H9 (cell line): ENCODE measurements at regions not wholly inside any gene's neighbourhood (a gene's known extent, or its start where the extent isn't known, plus 50 kb on each side); places are given as distances from the start of the nearest gene placed in this dataset.

Source experiments
- DNase-seq: peaks from one replicate; pipeline ENCODE4 v3.0.0-alpha.2; 2017
- H2AFZ ChIP-seq: one replicate; pipeline ENCODE4 v1.6.1; 2013; ENCODE audit warnings: mild to moderate bottlenecking, low read length, control low read depth, moderate library complexity
- H2AK5ac ChIP-seq: 2 replicates; pipeline ENCODE4 v1.6.1; 2013; ENCODE audit warnings: low read length, control low read depth, mixed read lengths; ENCODE audit not compliant: insufficient read length
- H2BK120ac ChIP-seq: one replicate; pipeline ENCODE4 v1.6.1; 2013; ENCODE audit warnings: low read depth, mild to moderate bottlenecking, low read length, control low read depth, inconsistent platforms; ENCODE audit not compliant: poor library complexity, severe bottlenecking
- H2BK12ac ChIP-seq: 2 replicates; pipeline ENCODE4 v1.6.1; 2013; ENCODE audit warnings: low read length, control low read depth, mixed read lengths, low read depth; ENCODE audit not compliant: insufficient read length
- H2BK15ac ChIP-seq: 2 replicates; pipeline ENCODE4 v1.6.1; 2013; ENCODE audit warnings: low read depth, low read length, control low read depth
- H2BK20ac ChIP-seq: one replicate; pipeline ENCODE4 v1.6.1; 2013; ENCODE audit warnings: low read depth, mild to moderate bottlenecking, low read length, control low read depth, inconsistent platforms; ENCODE audit not compliant: poor library complexity, severe bottlenecking
- H2BK5ac ChIP-seq: 2 replicates; pipeline ENCODE4 v1.6.1; 2013; ENCODE audit warnings: low read length, control low read depth, mixed read lengths; ENCODE audit not compliant: insufficient read length
- H3K14ac ChIP-seq: 2 replicates; pipeline ENCODE4 v1.6.1; 2013; ENCODE audit warnings: low read length, control low read depth; ENCODE audit not compliant: insufficient read depth
- H3K18ac ChIP-seq: 2 replicates; pipeline ENCODE4 v1.6.1; 2013; ENCODE audit warnings: low read depth, mild to moderate bottlenecking, mixed read lengths, low read length, control low read depth; ENCODE audit not compliant: insufficient read length
- H3K23ac ChIP-seq: 2 replicates; pipeline ENCODE4 v1.6.1; 2013; ENCODE audit warnings: low read length, control low read depth, mixed read lengths, low read depth; ENCODE audit not compliant: insufficient read length
- H3K23me2 ChIP-seq: 2 replicates; pipeline ENCODE4 v1.6.1; 2013; ENCODE audit warnings: low read depth, mild to moderate bottlenecking, mixed read lengths, low read length, control low read depth; ENCODE audit not compliant: insufficient read length, poor library complexity, severe bottlenecking
- H3K27ac ChIP-seq: 2 replicates; pipeline ENCODE4 v1.5.1; 2013; ENCODE audit warnings: low read length, control low read depth, mixed read lengths, low read depth; ENCODE audit not compliant: insufficient read length
- H3K27me3 ChIP-seq: 2 replicates; pipeline ENCODE4 v1.6.1; 2013; ENCODE audit warnings: low read length, control low read depth, inconsistent platforms; ENCODE audit not compliant: insufficient read depth
- H3K4ac ChIP-seq: 2 replicates; pipeline ENCODE4 v1.6.1; 2013; ENCODE audit warnings: low read depth, mild to moderate bottlenecking, control low read depth, inconsistent platforms, low read length, moderate library complexity
- H3K4me1 ChIP-seq: 2 replicates; pipeline ENCODE4 v1.6.1; 2013; ENCODE audit warnings: low read length, control low read depth, inconsistent platforms; ENCODE audit not compliant: insufficient read depth
- H3K4me2 ChIP-seq: 2 replicates; pipeline ENCODE4 v1.6.1; 2013; ENCODE audit warnings: low read length, control low read depth, mixed read lengths; ENCODE audit not compliant: insufficient read length, insufficient read depth
- H3K56ac ChIP-seq: 2 replicates; pipeline ENCODE4 v1.6.1; 2013; ENCODE audit warnings: low read depth, mild to moderate bottlenecking, mixed read lengths, low read length, control low read depth; ENCODE audit not compliant: insufficient read length
- H3K79me1 ChIP-seq: 2 replicates; pipeline ENCODE4 v1.6.1; 2013; ENCODE audit warnings: low read depth, mild to moderate bottlenecking, moderate library complexity, low read length, control low read depth, inconsistent platforms; ENCODE audit not compliant: insufficient read depth, poor library complexity, severe bottlenecking
- H3K79me2 ChIP-seq: 2 replicates; pipeline ENCODE4 v1.6.1; 2013; ENCODE audit warnings: low read length, control low read depth, inconsistent platforms; ENCODE audit not compliant: insufficient read depth
- H3K9ac ChIP-seq: 2 replicates; pipeline ENCODE4 v1.6.1; 2013; ENCODE audit warnings: low read length, control low read depth, mixed read lengths; ENCODE audit not compliant: insufficient read length; ENCODE audit errors: extremely low read depth
- H3K9me3 ChIP-seq: one replicate; pipeline ENCODE4 v1.6.1; 2013; ENCODE audit warnings: low read depth, low read length, inconsistent platforms; ENCODE audit not compliant: control insufficient read depth
- H3T11ph ChIP-seq: one replicate; pipeline ENCODE4 v1.6.1; 2013; ENCODE audit warnings: mild to moderate bottlenecking, low read length, control low read depth, inconsistent platforms
- H4K20me1 ChIP-seq: one replicate; pipeline ENCODE4 v1.6.1; 2013; ENCODE audit not compliant: control insufficient read depth, insufficient read length, insufficient read depth
- H4K5ac ChIP-seq: 2 replicates; pipeline ENCODE4 v1.6.1; 2013; ENCODE audit warnings: low read depth, mild to moderate bottlenecking, mixed read lengths, low read length, control low read depth; ENCODE audit not compliant: insufficient read length
- H4K8ac ChIP-seq: replicated peaks from 2 replicates; pipeline ENCODE4 v1.6.1; 2013; ENCODE audit warnings: low read length, control low read depth, mixed read lengths, low read depth; ENCODE audit not compliant: insufficient read length
- H4K91ac ChIP-seq: 2 replicates; pipeline ENCODE4 v1.6.1; 2013; ENCODE audit warnings: low read depth, mild to moderate bottlenecking, moderate library complexity, mixed read lengths, low read length, control low read depth; ENCODE audit not compliant: insufficient read length
- H3K27ac Mint-ChIP-seq, 3 experiments: 2 replicates in 2 of 3; 3 replicates in 1 of 3; pipeline ENCODE4 v1.8.0; 2020 to 2021; ENCODE audit warnings: mixed read lengths in 3 of 3, mild to moderate bottlenecking in 1 of 3, moderate library complexity in 1 of 3
- H3K27me3 Mint-ChIP-seq: 2 replicates; pipeline ENCODE4 v1.8.0; 2021; ENCODE audit warnings: low read depth, mild to moderate bottlenecking, moderate library complexity, mixed read lengths
- H3K36me3 Mint-ChIP-seq, 3 experiments: 2 replicates in 2 of 3; 3 replicates in 1 of 3; pipeline ENCODE4 v1.8.0; 2020 to 2021; ENCODE audit warnings: low read depth in 3 of 3, mixed read lengths in 3 of 3; ENCODE audit not compliant: insufficient read depth in 1 of 3
- H3K4me1 Mint-ChIP-seq, 2 experiments: 2 replicates each; pipeline ENCODE4 v1.8.0; 2020; ENCODE audit warnings: mixed read lengths in 2 of 2
- H3K4me3 Mint-ChIP-seq, 2 experiments: 2 replicates in 1 of 2; 3 replicates in 1 of 2; pipeline ENCODE4 v1.8.0; 2020 to 2021; ENCODE audit warnings: mild to moderate bottlenecking in 2 of 2, mixed read lengths in 2 of 2, moderate library complexity in 1 of 2
- H3K9me3 Mint-ChIP-seq, 2 experiments: 2 replicates in 1 of 2; 3 replicates in 1 of 2; pipeline ENCODE4 v1.8.0; 2020; ENCODE audit warnings: mild to moderate bottlenecking in 2 of 2, mixed read lengths in 2 of 2, moderate library complexity in 1 of 2
- WGBS: extraction: QIAGEN DNeasy Blood & Tissue Kit; methylation state at CpG from one replicate; pipeline ENCODE4 v1.1.7; 2013; ENCODE audit warnings: missing lambda C conversion rate, low lambda C conversion rate, mixed read lengths; ENCODE audit not compliant: insufficient read length; ENCODE audit errors: extremely low coverage; 5-methylcytosine and 5-hydroxymethylcytosine counted together
- TF ChIP-seq, protein P1 (sequence below): fragments of 200-600 bp; sonication (generic); conservative IDR thresholded peaks from 3 replicates; pipeline ENCODE4 v1.8.0; 2021; ENCODE audit warnings: antibody characterized with exemption, mild to moderate bottlenecking

DNA sequence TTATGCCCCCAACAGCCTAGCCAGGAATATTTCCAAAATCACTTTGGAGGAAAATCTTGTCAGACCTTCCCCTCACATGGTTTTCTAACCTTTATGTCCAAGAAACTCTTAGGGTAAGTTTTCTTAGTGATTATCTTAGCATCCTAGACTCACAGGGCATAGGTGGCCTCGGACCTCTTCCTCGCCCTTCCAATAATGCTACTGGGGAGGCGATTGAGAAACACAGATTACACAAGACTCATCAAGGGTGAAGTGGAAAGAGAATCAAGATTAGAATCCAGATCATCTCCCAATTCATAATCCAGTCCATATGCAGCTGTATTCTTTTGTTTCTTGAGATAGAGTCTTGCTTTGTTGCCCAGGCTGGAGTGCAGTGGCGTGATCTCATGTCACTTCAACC, 358.4 kb upstream of the CDH5 start:
- Histone ChIP-seq H4K20me1 (no peaks in the 10 kb centered on the region), H4K91ac (no peak overlapping the region), H3K4me2 (no peak overlapping the region), H3K56ac (no peak overlapping the region), H2BK5ac (no peak overlapping the region), H4K8ac (no peak overlapping the region), H3K79me1 (no peaks in the 10 kb centered on the region), H2BK20ac (no peak overlapping the region), H3K27ac (no peak overlapping the region), H2BK15ac (no peak overlapping the region), H3K14ac (no peak overlapping the region), H3K9ac (no peak overlapping the region), H2AK5ac (no peak overlapping the region), H3T11ph (no peak overlapping the region), H4K5ac (no peak overlapping the region), H3K79me2 (no peaks in the 10 kb centered on the region), H3K9me3 (no peaks in the 10 kb centered on the region), H2BK120ac (no peak overlapping the region), H3K4ac (no peak overlapping the region), H3K18ac (no peak overlapping the region), H3K23ac (no peak overlapping the region), H2AFZ (no peak overlapping the region), H3K23me2 (no peaks in the 10 kb centered on the region), H3K4me1 (no peaks in the 10 kb centered on the region), H2BK12ac (no peak overlapping the region), H3K27me3 (no peaks in the 10 kb centered on the region)
- H3K27me3 Mint-ChIP-seq = peaks cover 2% of the 10 kb centered on the region; the same call in 1 of the 2 replicates
- no peak for DNase-seq
- WGBS = no CpG with 5 or more reads among the region's 4 CpGs
- H3K36me3 Mint-ChIP-seq = no peaks in the 10 kb centered on the region
- no peak overlapping the region for H3K4me3 Mint-ChIP-seq
- no peaks in the 10 kb centered on the region; a peak in 1 of 5 replicates for H3K9me3 Mint-ChIP-seq
- H3K4me1 Mint-ChIP-seq = peaks cover 20 to 24% of the 10 kb centered on the region in 2 experiments
- H3K27ac Mint-ChIP-seq = no peak overlapping the region
- TF ChIP-seq, protein P1, sequence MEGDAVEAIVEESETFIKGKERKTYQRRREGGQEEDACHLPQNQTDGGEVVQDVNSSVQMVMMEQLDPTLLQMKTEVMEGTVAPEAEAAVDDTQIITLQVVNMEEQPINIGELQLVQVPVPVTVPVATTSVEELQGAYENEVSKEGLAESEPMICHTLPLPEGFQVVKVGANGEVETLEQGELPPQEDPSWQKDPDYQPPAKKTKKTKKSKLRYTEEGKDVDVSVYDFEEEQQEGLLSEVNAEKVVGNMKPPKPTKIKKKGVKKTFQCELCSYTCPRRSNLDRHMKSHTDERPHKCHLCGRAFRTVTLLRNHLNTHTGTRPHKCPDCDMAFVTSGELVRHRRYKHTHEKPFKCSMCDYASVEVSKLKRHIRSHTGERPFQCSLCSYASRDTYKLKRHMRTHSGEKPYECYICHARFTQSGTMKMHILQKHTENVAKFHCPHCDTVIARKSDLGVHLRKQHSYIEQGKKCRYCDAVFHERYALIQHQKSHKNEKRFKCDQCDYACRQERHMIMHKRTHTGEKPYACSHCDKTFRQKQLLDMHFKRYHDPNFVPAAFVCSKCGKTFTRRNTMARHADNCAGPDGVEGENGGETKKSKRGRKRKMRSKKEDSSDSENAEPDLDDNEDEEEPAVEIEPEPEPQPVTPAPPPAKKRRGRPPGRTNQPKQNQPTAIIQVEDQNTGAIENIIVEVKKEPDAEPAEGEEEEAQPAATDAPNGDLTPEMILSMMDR = no peak
